Ascending aorta (tissue), 2 donors: ENCODE measurements at regions not wholly inside any gene's neighbourhood (a gene's known extent, or its start where the extent isn't known, plus 50 kb on each side); places are given as distances from the start of the nearest gene placed in this dataset.

ENCODE experiments used
- DNase-seq, 2 donors: peaks; one replicate each; pipeline ENCODE4 v3.0.0-alpha.2; 2019; ENCODE audit warnings: low spot score in 2 of 2
- H3K27ac ChIP-seq, 2 donors: fragments of 200-600 bp; sonication (generic); one replicate each; pipeline ENCODE4 v1.5.1; 2016 to 2017; ENCODE audit warnings: mild to moderate bottlenecking in 1 of 2
- H3K27me3 ChIP-seq: fragments of 200-600 bp; sonication (generic); one replicate; pipeline ENCODE4 v1.5.1; 2017
- H3K36me3 ChIP-seq, 2 donors: fragments of 200-600 bp; sonication (generic); one replicate each; pipeline ENCODE4 v1.5.1; 2016
- H3K4me1 ChIP-seq, 2 donors: fragments of 200-600 bp; sonication (generic); one replicate each; pipeline ENCODE4 v1.5.1; 2016 to 2017; ENCODE audit warnings: mild to moderate bottlenecking in 1 of 2
- H3K4me3 ChIP-seq, 2 donors: fragments of 200-600 bp; sonication (generic); one replicate each; pipeline ENCODE4 v1.5.1; 2016 to 2017; ENCODE audit warnings: mild to moderate bottlenecking in 1 of 2
- H3K9me3 ChIP-seq, 2 donors: fragments of 200-600 bp; sonication (generic); one replicate each; pipeline ENCODE4 v1.5.1; 2016
- CTCF ChIP-seq, 3 experiments: fragments of 200-600 bp in 2 of 3; fragments of 450-650 bp in 1 of 3; sonication (generic) in 2 of 3; IDR thresholded peaks; one replicate each; pipeline ENCODE4 v1.5.1; 2016 to 2019; ENCODE audit warnings: antibody characterized with exemption in 3 of 3, mild to moderate bottlenecking in 1 of 3, moderate library complexity in 1 of 3
- intact Hi-C: fragments of 100-400 bp; cut with DNase I; formaldehyde crosslinking; loops from one replicate; pipeline ENCODE4 v1.15.1; 2023

GRCh38 chr1:98389809-98390208 lies 271.7 kb upstream of the SNX7 start:
- intact Hi-C loops: no loop called here
- no peak overlapping the region for H3K27ac ChIP-seq
- no peak for TF ChIP-seq CTCF (IDR thresholded peaks at IDR 0.05)
- no peaks in the 10 kb centered on the region for H3K9me3 ChIP-seq
- H3K36me3 ChIP-seq: no peaks in the 10 kb centered on the region
- H3K4me1 ChIP-seq: no peaks in the 10 kb centered on the region
- no peak overlapping the region for H3K4me3 ChIP-seq
- DNase-seq: no peak
- H3K27me3 ChIP-seq: no peaks in the 10 kb centered on the region

GRCh38 chr1:98388441-98388840 lies 273.1 kb upstream of the SNX7 start:
- H3K27ac ChIP-seq: no peak overlapping the region
- TF ChIP-seq CTCF (IDR thresholded peaks at IDR 0.05): no peak
- H3K4me1 ChIP-seq: no peaks in the 10 kb centered on the region
- no peaks in the 10 kb centered on the region for H3K27me3 ChIP-seq
- H3K36me3 ChIP-seq: no peaks in the 10 kb centered on the region
- H3K9me3 ChIP-seq: no peaks in the 10 kb centered on the region
- no peak overlapping the region for H3K4me3 ChIP-seq
- no peak for DNase-seq
- intact Hi-C loops: no loop called here

GRCh38 chr1:98387701-98388100 lies 273.8 kb upstream of the SNX7 start:
- Histone ChIP-seq H3K27ac (no peak overlapping the region), H3K27me3 (no peaks in the 10 kb centered on the region), H3K4me3 (no peak overlapping the region), H3K36me3 (no peaks in the 10 kb centered on the region), H3K9me3 (no peaks in the 10 kb centered on the region), H3K4me1 (no peaks in the 10 kb centered on the region)
- no peak for DNase-seq
- no peak for TF ChIP-seq CTCF (IDR thresholded peaks at IDR 0.05)
- intact Hi-C loops: no loop called here

GRCh38 chr1:98386675-98387440 lies 274.7 kb upstream of the SNX7 start:
- Histone ChIP-seq H3K4me3 (no peak overlapping the region), H3K36me3 (no peaks in the 10 kb centered on the region), H3K4me1 (no peaks in the 10 kb centered on the region), H3K27me3 (no peaks in the 10 kb centered on the region), H3K27ac (no peak overlapping the region), H3K9me3 (no peaks in the 10 kb centered on the region)
- no peak for TF ChIP-seq CTCF (IDR thresholded peaks at IDR 0.05)
- no peak for DNase-seq
- intact Hi-C loops: no loop called here

- H3K36me3 ChIP-seq: no peaks in the 10 kb centered on the region
- no peak for TF ChIP-seq CTCF (IDR thresholded peaks at IDR 0.05)
- intact Hi-C loops: no loop called here
- H3K27ac ChIP-seq: no peak overlapping the region
- no peaks in the 10 kb centered on the region for H3K9me3 ChIP-seq
- H3K27me3 ChIP-seq: no peaks in the 10 kb centered on the region
- no peak for DNase-seq
- H3K4me1 ChIP-seq: no peaks in the 10 kb centered on the region
- H3K4me3 ChIP-seq: no peak overlapping the region
These were observed 275.9 kb upstream of the SNX7 start for GRCh38 chr1:98385652-98386051.
